Mesenchymal stem cell (in vitro differentiated cells and primary cell): ENCODE measurements at regions not wholly inside any gene's neighbourhood (a gene's known extent, or its start where the extent isn't known, plus 50 kb on each side); places are given as distances from the start of the nearest gene placed in this dataset.

Experiments used
- DNase-seq: peaks from one replicate; pipeline ENCODE4 v3.0.0-alpha.2; 2013
- H2AFZ ChIP-seq: one replicate; pipeline ENCODE4 v1.6.1; 2013; ENCODE audit warnings: low read depth, mild to moderate bottlenecking, control low read depth, inconsistent platforms, low read length, moderate library complexity
- H2AK5ac ChIP-seq: 2 replicates; pipeline ENCODE4 v1.6.1; 2013; ENCODE audit warnings: low read length, moderate library complexity, mild to moderate bottlenecking, inconsistent platforms; ENCODE audit not compliant: severe bottlenecking
- H2BK120ac ChIP-seq: one replicate; pipeline ENCODE4 v1.6.1; 2013; ENCODE audit warnings: low read depth, mild to moderate bottlenecking, inconsistent platforms, low read length, moderate library complexity
- H2BK12ac ChIP-seq, 2 experiments: one replicate each; pipeline ENCODE4 v1.6.1; 2013; ENCODE audit warnings: inconsistent platforms in 2 of 2, low read length in 2 of 2, mild to moderate bottlenecking in 2 of 2, moderate library complexity in 2 of 2, control low read depth in 1 of 2
- H2BK15ac ChIP-seq: one replicate; pipeline ENCODE4 v1.6.1; 2013; ENCODE audit warnings: mild to moderate bottlenecking, low read depth, inconsistent platforms; ENCODE audit not compliant: poor library complexity, severe bottlenecking
- H2BK5ac ChIP-seq: 2 replicates; pipeline ENCODE4 v1.6.1; 2013; ENCODE audit warnings: low read depth, mild to moderate bottlenecking, low read length, control low read depth, inconsistent platforms; ENCODE audit not compliant: poor library complexity, severe bottlenecking
- H3K14ac ChIP-seq, 2 experiments: one replicate each; pipeline ENCODE4 v1.6.1; 2013; ENCODE audit warnings: inconsistent platforms in 2 of 2, low read length in 2 of 2, control low read depth in 1 of 2, mild to moderate bottlenecking in 1 of 2, moderate library complexity in 1 of 2
- H3K18ac ChIP-seq, 2 experiments: one replicate each; pipeline ENCODE4 v1.6.1; 2013; ENCODE audit warnings: inconsistent platforms in 2 of 2, low read length in 2 of 2, control low read depth in 1 of 2, low read depth in 1 of 2, mild to moderate bottlenecking in 1 of 2
- H3K23ac ChIP-seq, 2 experiments: one replicate each; pipeline ENCODE4 v1.6.1; 2013; ENCODE audit warnings: inconsistent platforms in 2 of 2, low read length in 2 of 2, mild to moderate bottlenecking in 2 of 2, moderate library complexity in 2 of 2, control low read depth in 1 of 2
- H3K27ac ChIP-seq: 2 replicates; pipeline ENCODE4 v1.5.1; 2013; ENCODE audit warnings: mild to moderate bottlenecking, moderate library complexity, low read length, control low read depth, inconsistent platforms; ENCODE audit not compliant: poor library complexity, severe bottlenecking
- H3K27me3 ChIP-seq, 2 experiments: 2 replicates each; pipeline versions ENCODE4 v1.6.1 to v1.7.0; 2013; ENCODE audit warnings: low read length in 2 of 2, mild to moderate bottlenecking in 2 of 2, moderate library complexity in 2 of 2, control low read depth in 1 of 2, inconsistent platforms in 1 of 2; ENCODE audit not compliant: control insufficient read depth in 1 of 2, insufficient read depth in 1 of 2
- H3K36me3 ChIP-seq, 2 experiments: 2 replicates each; pipeline versions ENCODE4 v1.6.1 to v1.7.0; 2013; ENCODE audit warnings: low read length in 2 of 2, control low read depth in 1 of 2, inconsistent platforms in 1 of 2, low read depth in 1 of 2, mild to moderate bottlenecking in 1 of 2; ENCODE audit not compliant: insufficient read depth in 2 of 2, control insufficient read depth in 1 of 2
- H3K4ac ChIP-seq, 2 experiments: one replicate each; pipeline ENCODE4 v1.6.1; 2013; ENCODE audit warnings: inconsistent platforms in 2 of 2, low read length in 2 of 2, mild to moderate bottlenecking in 2 of 2, moderate library complexity in 2 of 2, control low read depth in 1 of 2, low read depth in 1 of 2
- H3K4me1 ChIP-seq: 2 replicates; pipeline ENCODE4 v1.6.1; 2013; ENCODE audit warnings: low read depth, low read length, control low read depth; ENCODE audit not compliant: control insufficient read depth, insufficient read depth
- H3K4me2 ChIP-seq: 2 replicates; pipeline ENCODE4 v1.6.1; 2013; ENCODE audit warnings: low read length, mild to moderate bottlenecking, inconsistent platforms; ENCODE audit not compliant: poor library complexity, severe bottlenecking
- H3K4me3 ChIP-seq, 2 experiments: 2 replicates each; pipeline versions ENCODE4 v1.5.1 to v1.7.0; 2013; ENCODE audit warnings: low read length in 2 of 2, mild to moderate bottlenecking in 2 of 2, control low read depth in 1 of 2, low read depth in 1 of 2; ENCODE audit not compliant: insufficient read depth in 1 of 2
- H3K79me1 ChIP-seq: replicated peaks from 2 replicates; pipeline ENCODE4 v1.6.1; 2013; ENCODE audit warnings: mild to moderate bottlenecking, control low read depth, low read length, inconsistent platforms; ENCODE audit not compliant: poor library complexity, severe bottlenecking
- H3K9ac ChIP-seq: 2 replicates; pipeline ENCODE4 v1.7.0; 2013; ENCODE audit warnings: mild to moderate bottlenecking, low read length, moderate library complexity
- H3K9me3 ChIP-seq: 2 replicates; pipeline ENCODE4 v1.7.0; 2013; ENCODE audit warnings: mild to moderate bottlenecking, low read length; ENCODE audit not compliant: control insufficient read depth
- H4K8ac ChIP-seq: one replicate; pipeline ENCODE4 v1.6.1; 2013; ENCODE audit warnings: inconsistent platforms, mild to moderate bottlenecking, low read length, moderate library complexity
- H4K91ac ChIP-seq: one replicate; pipeline ENCODE4 v1.6.1; 2013; ENCODE audit warnings: mild to moderate bottlenecking, low read length, inconsistent platforms
- WGBS: methylation state at CpG from one replicate; pipeline ENCODE4 v1.1.7; 2013; ENCODE audit warnings: mixed read lengths; 5-methylcytosine and 5-hydroxymethylcytosine counted together

DNA sequence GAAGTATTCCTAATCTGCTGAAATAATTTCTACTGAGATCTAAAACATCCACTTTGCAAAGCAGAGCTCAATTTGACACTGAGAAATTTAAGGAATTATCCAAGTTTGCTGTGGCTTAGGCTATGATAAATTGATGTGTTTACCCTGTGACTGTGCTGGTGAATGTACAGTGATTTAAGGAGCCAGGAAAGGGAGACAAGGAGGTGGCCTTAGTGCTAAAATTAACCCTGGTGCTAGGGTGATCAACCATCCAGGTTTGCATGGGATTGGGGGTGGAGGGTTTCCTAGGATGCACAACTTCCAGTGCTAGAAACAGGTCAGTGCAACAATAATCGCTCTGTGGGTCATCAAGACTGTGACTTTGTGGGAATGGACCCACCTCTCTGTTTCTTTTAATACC is 307.5 kb upstream of the SPRED2 start:
- no peak overlapping the region for H2BK120ac ChIP-seq
- H3K14ac ChIP-seq: no peak overlapping the region
- H2BK12ac ChIP-seq: no peak overlapping the region
- no peak overlapping the region for H3K23ac ChIP-seq
- no peaks in the 10 kb centered on the region for H3K36me3 ChIP-seq
- H3K9ac ChIP-seq: no peak overlapping the region
- no peak overlapping the region for H3K4me2 ChIP-seq
- H4K8ac ChIP-seq: no peak overlapping the region
- no peak overlapping the region for H2BK5ac ChIP-seq
- no peak for DNase-seq
- H3K9me3 ChIP-seq: no peaks in the 10 kb centered on the region
- H3K27me3 ChIP-seq: no peaks in the 10 kb centered on the region
- no peak overlapping the region for H3K4me3 ChIP-seq
- H2BK15ac ChIP-seq: no peak overlapping the region
- H3K4me1 ChIP-seq: no peaks in the 10 kb centered on the region
- H2AK5ac ChIP-seq: no peak overlapping the region
- no peak overlapping the region for H3K4ac ChIP-seq
- no peaks in the 10 kb centered on the region for H3K79me1 ChIP-seq
- H4K91ac ChIP-seq: no peak overlapping the region
- WGBS: 83% methylated on average over 1 of the region's 1 CpG
- no peak overlapping the region for H3K27ac ChIP-seq
- H2AFZ ChIP-seq: no peak overlapping the region
- H3K18ac ChIP-seq: no peak overlapping the region

DNA sequence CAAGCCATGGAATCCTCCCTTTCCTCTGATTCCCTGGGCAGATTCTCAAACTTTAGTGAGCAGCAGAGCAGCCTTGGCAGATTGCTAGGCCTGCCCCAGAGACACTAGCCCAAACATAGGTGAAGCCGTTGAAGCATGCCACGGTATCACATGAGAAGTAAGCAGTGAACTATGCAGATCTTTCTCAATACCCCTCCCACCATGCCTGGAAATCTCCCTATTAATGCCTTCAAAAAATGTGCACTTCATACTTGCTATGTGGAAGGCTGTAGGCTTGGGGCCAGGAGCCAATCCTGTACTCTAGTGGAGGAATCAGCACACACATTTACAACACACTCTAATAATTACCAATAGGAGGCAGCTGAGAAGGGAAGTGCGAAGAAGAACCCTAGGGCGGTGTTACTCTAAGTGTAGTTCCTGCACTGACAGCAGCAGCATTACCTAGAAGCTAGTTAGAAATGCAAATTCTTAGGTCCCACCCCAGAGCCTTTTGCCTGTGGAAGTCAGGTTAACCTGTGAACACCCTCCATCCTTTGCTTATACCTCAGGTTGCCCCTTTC is 305.1 kb upstream of the SPRED2 start:
- no peak overlapping the region for H2BK15ac ChIP-seq
- 89% methylated on average over 3 of the region's 4 CpGs for WGBS

DNA sequence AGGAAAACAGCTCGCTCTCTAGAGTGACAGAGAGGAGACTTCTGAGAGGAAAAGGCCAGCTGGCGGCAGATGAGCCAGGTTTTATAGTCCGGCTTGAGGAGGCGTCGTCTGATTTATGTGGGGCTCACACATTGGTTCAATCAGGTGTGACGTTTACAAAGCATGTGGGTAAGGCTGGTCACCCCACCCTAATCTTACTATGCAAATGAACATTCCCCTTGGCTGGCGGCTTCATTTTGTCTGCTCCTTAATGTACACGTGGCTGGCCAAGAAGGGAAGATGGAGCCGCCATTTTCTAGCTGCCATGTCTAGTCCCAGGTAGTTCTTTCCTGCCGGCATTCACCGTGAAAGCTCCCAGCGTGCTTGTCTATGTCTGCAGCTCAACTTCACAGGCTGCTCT is 299.1 kb upstream of the SPRED2 start:
- H3K27ac ChIP-seq: no peak overlapping the region
- H3K18ac ChIP-seq: no peak overlapping the region
- H3K4me1 ChIP-seq: no peaks in the 10 kb centered on the region
- no peak overlapping the region for H3K14ac ChIP-seq
- H2BK15ac ChIP-seq: no peak overlapping the region
- no peak overlapping the region for H3K4me2 ChIP-seq
- no peak overlapping the region for H3K4ac ChIP-seq
- H3K79me1 ChIP-seq: no peaks in the 10 kb centered on the region
- no peaks in the 10 kb centered on the region for H3K27me3 ChIP-seq
- no peak overlapping the region for H2BK5ac ChIP-seq
- no peak overlapping the region for H3K4me3 ChIP-seq
- no peak overlapping the region for H4K8ac ChIP-seq
- no peak overlapping the region for H3K23ac ChIP-seq
- no peak overlapping the region for H2BK12ac ChIP-seq
- no peaks in the 10 kb centered on the region for H3K36me3 ChIP-seq
- DNase-seq: no peak
- no peak overlapping the region for H3K9ac ChIP-seq
- no peak overlapping the region for H4K91ac ChIP-seq
- no peak overlapping the region for H2BK120ac ChIP-seq
- peaks cover 6% of the 10 kb centered on the region for H3K9me3 ChIP-seq
- H2AK5ac ChIP-seq: no peak overlapping the region
- H2AFZ ChIP-seq: no peak overlapping the region
- WGBS: 89% methylated on average over 12 of the region's 12 CpGs

More for the DNA sequence above, 305.1 kb upstream of the SPRED2 start:
- Histone ChIP-seq H2BK5ac (no peak overlapping the region), H3K4me3 (no peak overlapping the region), H2AK5ac (no peak overlapping the region), H2AFZ (no peak overlapping the region), H3K4me2 (no peak overlapping the region), H4K91ac (no peak overlapping the region), H3K4ac (no peak overlapping the region), H2BK12ac (no peak overlapping the region), H3K18ac (no peak overlapping the region), H3K27ac (no peak overlapping the region), H3K23ac (no peak overlapping the region), H3K14ac (no peak overlapping the region), H3K27me3 (no peaks in the 10 kb centered on the region), H3K4me1 (no peaks in the 10 kb centered on the region), H3K79me1 (no peaks in the 10 kb centered on the region), H3K9ac (no peak overlapping the region), H3K9me3 (peaks cover 6% of the 10 kb centered on the region), H3K36me3 (no peaks in the 10 kb centered on the region), H4K8ac (no peak overlapping the region), H2BK120ac (no peak overlapping the region)
- DNase-seq: no peak

DNA sequence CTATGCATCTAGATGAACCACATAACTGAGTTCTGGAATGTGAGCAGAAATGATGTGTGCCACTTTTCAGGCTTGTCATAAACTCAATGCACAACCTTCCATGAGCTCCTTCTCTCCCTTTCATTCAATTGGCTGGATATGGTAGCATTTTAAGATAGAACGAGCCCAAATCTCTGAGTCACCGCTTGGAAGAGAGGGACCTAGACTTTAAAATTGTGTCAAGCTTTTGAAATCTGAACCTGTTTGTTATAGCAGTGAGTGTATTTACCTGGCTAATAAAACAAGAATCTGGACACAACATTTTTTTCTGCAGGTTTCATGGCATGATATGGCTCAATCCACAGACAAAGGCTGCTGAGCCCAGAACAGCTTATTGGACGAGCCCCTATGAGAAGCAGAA is 297.8 kb upstream of the SPRED2 start:
- no peak overlapping the region for H3K18ac ChIP-seq
- no peak overlapping the region for H3K4me3 ChIP-seq
- no peak overlapping the region for H2BK12ac ChIP-seq
- no peak overlapping the region for H4K8ac ChIP-seq
- H3K14ac ChIP-seq: no peak overlapping the region
- no peak overlapping the region for H2BK5ac ChIP-seq
- H3K9me3 ChIP-seq: peaks cover 12% of the 10 kb centered on the region
- no peak overlapping the region for H2BK15ac ChIP-seq
- no peak overlapping the region for H3K4ac ChIP-seq
- WGBS: 39% methylated on average over 2 of the region's 3 CpGs
- H2BK120ac ChIP-seq: no peak overlapping the region
- no peaks in the 10 kb centered on the region for H3K4me1 ChIP-seq
- no peaks in the 10 kb centered on the region for H3K79me1 ChIP-seq
- no peak overlapping the region for H4K91ac ChIP-seq
- H2AK5ac ChIP-seq: no peak overlapping the region
- no peaks in the 10 kb centered on the region for H3K36me3 ChIP-seq
- no peak for DNase-seq
- H3K4me2 ChIP-seq: no peak overlapping the region
- no peaks in the 10 kb centered on the region for H3K27me3 ChIP-seq
- H3K27ac ChIP-seq: no peak overlapping the region
- H3K23ac ChIP-seq: no peak overlapping the region
- H3K9ac ChIP-seq: no peak overlapping the region
- H2AFZ ChIP-seq: no peak overlapping the region
